Activated naive CD4-positive, alpha-beta T cell treated with anti-CD3 and anti-CD28 coated beads, Interleukin-2, amount 10 ng/mL, durations not matched to agents 7 days and 5 days (primary cell): ENCODE measurements at regions not wholly inside any gene's neighbourhood (a gene's known extent, or its start where the extent isn't known, plus 50 kb on each side); places are given as distances from the start of the nearest gene placed in this dataset.
"Not testable (repeated sequence)": the region's sequence is repeated elsewhere in the genome, so short reads cannot be mapped to it uniquely, and the experiment has no call there.

Experiments used
- CTCF ChIA-PET: fragments of 350-600 bp; sonication (Branson Sonifier 250); formaldehyde crosslinking; loops from one replicate; lab custom pipeline; 2021; ENCODE audit warnings: antibody characterized with exemption; lab: Charles Lee
- DNase-seq: peaks from one replicate; pipeline ENCODE4 v3.0.0-alpha.2; 2020
- H3K27ac Mint-ChIP-seq: one replicate; pipeline ENCODE4 v1.8.0; 2021; ENCODE audit warnings: mild to moderate bottlenecking, moderate library complexity, mixed read lengths
- H3K27me3 Mint-ChIP-seq: one replicate; pipeline ENCODE4 v1.8.0; 2021; ENCODE audit warnings: mild to moderate bottlenecking, mixed read lengths
- H3K36me3 Mint-ChIP-seq: one replicate; pipeline ENCODE4 v1.8.0; 2021; ENCODE audit warnings: mixed read lengths
- H3K4me1 Mint-ChIP-seq: one replicate; pipeline ENCODE4 v1.8.0; 2021; ENCODE audit warnings: mixed read lengths
- H3K4me3 Mint-ChIP-seq: one replicate; pipeline ENCODE4 v1.8.0; 2021; ENCODE audit warnings: mild to moderate bottlenecking, moderate library complexity, mixed read lengths
- H3K9me3 Mint-ChIP-seq: one replicate; pipeline ENCODE4 v1.8.0; 2021; ENCODE audit warnings: mixed read lengths

GRCh38 chr18:77329651-77330050, 80.0 kb downstream of the GALR1 start:
- H3K27me3 Mint-ChIP-seq, result no peaks in the 10 kb centered on the region
- H3K9me3 Mint-ChIP-seq, result no peaks in the 10 kb centered on the region
- H3K36me3 Mint-ChIP-seq, result no peaks in the 10 kb centered on the region
- CTCF ChIA-PET, result interaction anchor here (1.2 kb wide), 1 partner anchor 333 kb away, joined by 3 read pairs; no protein-coding TSS in a partner anchor
- no peak for DNase-seq
- no peak overlapping the region for H3K4me3 Mint-ChIP-seq
- H3K4me1 Mint-ChIP-seq, result no peaks in the 10 kb centered on the region
- H3K27ac Mint-ChIP-seq, result no peak overlapping the region

GRCh38 chr18:77334876-77335275, 85.2 kb downstream of the GALR1 start:
- no peak overlapping the region for H3K27ac Mint-ChIP-seq
- no peaks in the 10 kb centered on the region for H3K36me3 Mint-ChIP-seq
- CTCF ChIA-PET, result no interaction called here
- H3K9me3 Mint-ChIP-seq, result no peaks in the 10 kb centered on the region
- no peaks in the 10 kb centered on the region for H3K4me1 Mint-ChIP-seq
- no peak overlapping the region for H3K4me3 Mint-ChIP-seq
- no peak for DNase-seq
- peaks cover 33% of the 10 kb centered on the region for H3K27me3 Mint-ChIP-seq

DNA sequence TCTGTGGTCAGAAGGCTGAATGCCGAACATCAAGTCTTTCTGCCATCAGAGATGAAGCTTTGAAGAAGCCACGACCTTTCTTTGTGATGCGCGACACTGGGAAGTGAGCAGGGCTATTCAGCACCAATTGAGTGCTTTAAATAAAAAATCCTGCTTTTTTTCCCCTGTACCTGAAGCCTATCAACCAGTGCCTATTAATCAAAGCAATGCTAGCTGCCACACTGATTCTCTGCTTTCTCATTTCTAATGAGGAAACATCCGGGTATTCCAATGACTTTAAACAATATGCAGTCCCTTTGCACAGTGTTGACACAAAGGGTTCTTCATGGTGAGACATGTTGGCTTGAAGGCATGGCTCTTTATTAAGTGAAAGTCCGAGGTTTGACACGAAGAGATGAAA, 88.0 kb downstream of the GALR1 start:
- Mint-ChIP-seq H3K4me1 (no peaks in the 10 kb centered on the region), H3K27ac (no peak overlapping the region), H3K36me3 (no peaks in the 10 kb centered on the region), H3K9me3 (no peaks in the 10 kb centered on the region), H3K4me3 (no peak overlapping the region), H3K27me3 (peaks cover 33% of the 10 kb centered on the region)
- DNase-seq, result no peak
- CTCF ChIA-PET, result no interaction called here

- Mint-ChIP-seq H3K36me3 (no peaks in the 10 kb centered on the region), H3K9me3 (no peaks in the 10 kb centered on the region)
These were observed 89.4 kb downstream of the GALR1 start for GRCh38 chr18:77339093-77339492.

GRCh38 chr18:77339623-77340022, 90.0 kb downstream of the GALR1 start:
- H3K27me3 Mint-ChIP-seq, result peaks cover 33% of the 10 kb centered on the region
- no peaks in the 10 kb centered on the region for H3K9me3 Mint-ChIP-seq
- no peak for DNase-seq
- no peaks in the 10 kb centered on the region for H3K4me1 Mint-ChIP-seq
- no peak overlapping the region for H3K4me3 Mint-ChIP-seq
- CTCF ChIA-PET, result no interaction called here
- no peaks in the 10 kb centered on the region for H3K36me3 Mint-ChIP-seq
- H3K27ac Mint-ChIP-seq, result no peak overlapping the region

More at GRCh38 chr18:77339093-77339492, 89.4 kb downstream of the GALR1 start:
- Mint-ChIP-seq H3K4me1 (no peaks in the 10 kb centered on the region), H3K27me3 (peaks cover 33% of the 10 kb centered on the region), H3K4me3 (no peak overlapping the region), H3K27ac (no peak overlapping the region)
- CTCF ChIA-PET, result no interaction called here
- DNase-seq, result no peak

DNA sequence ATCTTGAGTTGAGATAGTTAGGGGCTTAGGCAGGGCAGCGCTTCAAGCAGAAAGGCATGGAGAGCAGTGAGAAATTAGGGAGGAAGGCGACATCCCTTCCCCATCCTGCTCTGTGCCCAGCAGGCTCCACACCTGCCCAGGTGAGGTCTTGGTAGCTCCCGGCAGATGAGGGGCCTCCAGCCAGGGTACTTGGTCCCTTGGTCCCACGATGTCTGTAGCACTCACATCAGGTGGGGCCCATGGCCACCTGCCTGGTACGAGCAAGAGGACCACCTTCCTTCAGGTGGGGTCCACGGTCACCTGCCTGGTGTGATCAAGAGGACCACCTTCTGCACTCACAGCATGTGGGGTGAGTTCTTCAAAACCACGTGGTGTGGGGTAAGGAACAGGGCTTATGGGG, 91.2 kb downstream of the GALR1 start:
- no peak for DNase-seq
- H3K4me1 Mint-ChIP-seq, result no peaks in the 10 kb centered on the region
- H3K36me3 Mint-ChIP-seq, result no peaks in the 10 kb centered on the region
- peaks cover 30% of the 10 kb centered on the region for H3K27me3 Mint-ChIP-seq
- CTCF ChIA-PET, result no interaction called here
- no peak overlapping the region for H3K4me3 Mint-ChIP-seq
- no peak overlapping the region for H3K27ac Mint-ChIP-seq
- H3K9me3 Mint-ChIP-seq, result no peaks in the 10 kb centered on the region

DNA sequence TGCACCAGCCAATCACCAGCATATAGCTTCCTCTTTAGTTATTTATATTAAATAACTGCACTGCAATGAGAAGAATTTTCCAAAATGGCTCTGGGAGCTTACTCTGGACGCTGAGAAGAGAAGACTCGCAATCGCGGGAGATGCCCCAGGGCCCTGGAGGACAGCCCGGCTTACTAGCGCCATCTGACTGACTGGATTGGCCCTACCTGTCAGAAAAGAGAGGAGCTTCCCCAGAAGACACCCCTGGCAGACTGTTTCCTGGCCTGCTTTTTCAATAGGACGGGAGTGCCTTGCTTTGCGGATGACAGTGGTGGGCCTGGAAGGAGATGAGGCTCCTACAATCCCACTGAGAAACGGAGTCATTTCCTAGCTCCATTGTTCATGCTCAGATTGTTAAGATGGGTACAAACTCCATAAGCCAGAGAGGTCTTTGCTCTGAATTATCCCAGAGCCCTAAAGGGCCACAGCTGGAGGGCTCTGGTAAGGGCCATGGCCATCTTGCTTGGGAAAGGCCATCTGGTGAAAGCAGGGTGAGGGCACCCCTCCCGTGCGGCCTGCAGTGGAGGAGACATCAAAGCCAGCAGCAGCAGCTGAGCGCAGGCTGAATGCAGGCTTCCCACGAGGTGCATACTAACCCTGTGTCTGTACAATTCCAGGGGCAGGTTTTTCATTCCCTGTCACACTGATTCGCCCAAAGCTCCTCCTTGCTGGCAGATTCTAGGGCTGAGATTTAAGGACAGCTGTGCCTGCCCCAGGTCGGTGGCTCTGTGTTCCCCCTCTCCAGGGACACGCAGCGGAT, 92.1 kb downstream of the GALR1 start:
- Mint-ChIP-seq H3K27me3 (peaks cover 21% of the 10 kb centered on the region), H3K36me3 (no peaks in the 10 kb centered on the region), H3K4me1 (no peaks in the 10 kb centered on the region), H3K4me3 (no peak overlapping the region), H3K27ac (no peak overlapping the region), H3K9me3 (no peaks in the 10 kb centered on the region)
- no peak for DNase-seq
- CTCF ChIA-PET, result no interaction called here

DNA sequence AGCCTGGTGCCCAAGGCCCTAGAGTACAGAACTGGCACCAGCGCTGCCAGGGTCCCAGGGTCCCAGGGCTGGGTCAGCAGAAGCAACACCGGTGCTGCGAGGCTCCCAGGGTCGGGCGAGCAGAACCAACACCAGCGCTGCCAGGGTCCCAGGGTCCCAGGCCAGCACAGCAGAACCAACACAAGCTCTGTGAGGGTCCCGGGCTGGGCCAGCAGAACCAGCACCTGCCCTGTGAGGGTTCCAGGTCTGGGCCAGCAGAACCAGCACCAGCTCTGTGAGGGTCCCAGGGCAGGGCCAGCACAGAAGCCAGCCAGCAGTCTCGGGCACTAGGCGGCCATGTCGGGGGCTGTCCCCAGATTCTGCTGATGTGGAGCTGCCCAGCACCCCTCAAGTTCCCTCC, 93.1 kb downstream of the GALR1 start:
- Mint-ChIP-seq H3K27ac (no peak overlapping the region), H3K27me3 (peaks cover 16% of the 10 kb centered on the region), H3K36me3 (no peaks in the 10 kb centered on the region), H3K9me3 (no peaks in the 10 kb centered on the region), H3K4me1 (no peaks in the 10 kb centered on the region), H3K4me3 (no peak overlapping the region)
- CTCF ChIA-PET, result no interaction called here
- DNase-seq, result no peak

DNA sequence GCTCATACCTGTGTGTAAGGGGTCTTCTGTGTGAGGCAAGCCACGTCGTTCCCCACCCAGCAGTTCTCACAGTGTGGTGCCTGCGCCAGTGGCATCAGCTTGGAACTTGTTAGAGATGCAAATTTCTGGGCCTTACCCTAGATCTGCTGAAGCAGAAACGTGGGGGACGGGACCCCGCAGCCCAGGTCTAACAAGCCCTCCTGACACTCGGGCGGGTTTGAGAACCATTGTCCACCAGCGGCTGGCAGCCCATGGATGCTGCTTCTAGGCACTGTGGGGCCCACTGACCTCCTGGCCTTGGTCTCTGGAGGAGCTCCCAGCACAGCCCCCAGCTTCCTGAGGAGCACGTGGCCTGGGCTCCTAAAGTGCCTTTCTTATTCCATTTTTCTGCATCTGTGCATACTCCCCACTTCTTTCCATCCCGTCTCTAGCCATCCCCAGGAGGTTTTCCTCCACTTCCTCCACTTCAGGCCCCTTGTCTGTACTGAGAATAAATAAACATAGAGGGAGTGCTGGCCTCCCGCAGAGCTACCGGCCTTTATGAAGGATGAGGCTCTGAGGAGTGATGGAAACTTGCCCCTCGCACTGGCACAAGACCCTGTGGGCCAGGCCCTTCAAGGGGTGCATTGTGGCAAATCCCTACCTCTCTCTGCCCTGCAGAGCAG, 94.3 kb downstream of the GALR1 start:
- Mint-ChIP-seq H3K27ac (no peak overlapping the region), H3K9me3 (no peaks in the 10 kb centered on the region), H3K4me1 (no peaks in the 10 kb centered on the region), H3K36me3 (no peaks in the 10 kb centered on the region), H3K27me3 (peaks cover 13% of the 10 kb centered on the region), H3K4me3 (no peak overlapping the region)
- CTCF ChIA-PET, result no interaction called here
- no peak for DNase-seq

DNA sequence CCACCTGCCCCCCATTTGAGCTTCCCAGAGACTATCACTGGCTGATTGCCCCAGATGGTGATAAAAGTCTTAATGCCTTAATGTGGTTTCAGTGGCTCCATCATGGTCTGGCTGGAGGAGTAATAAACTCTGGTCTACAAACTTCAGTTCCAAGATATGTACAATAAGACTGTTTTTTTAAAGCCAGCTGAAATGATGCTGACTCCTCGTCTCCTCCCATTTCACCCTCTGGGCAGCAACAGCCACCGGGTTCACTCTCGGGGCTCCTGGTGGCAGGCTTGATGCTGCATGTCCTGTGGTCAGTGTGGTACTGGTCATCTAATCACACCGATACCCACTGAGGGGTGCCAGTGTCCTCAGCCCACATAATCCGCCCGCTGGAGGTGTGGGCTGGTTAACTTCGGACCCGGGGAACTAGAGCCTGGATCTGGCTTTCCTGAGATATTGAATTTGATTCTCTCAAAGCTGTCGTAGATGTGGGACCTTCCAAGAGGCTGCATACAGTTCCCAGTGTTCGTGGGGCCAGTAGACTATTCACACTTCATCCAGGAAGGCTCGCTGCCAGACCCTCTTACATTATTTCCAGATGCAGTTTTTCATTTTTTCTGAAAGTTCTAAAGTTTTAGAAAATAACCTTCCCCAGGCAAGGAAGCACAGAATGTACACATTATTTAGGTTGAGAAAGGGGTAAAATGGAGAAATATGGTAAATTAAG, 95.3 kb downstream of the GALR1 start:
- no peak overlapping the region for H3K4me3 Mint-ChIP-seq
- no peaks in the 10 kb centered on the region for H3K9me3 Mint-ChIP-seq
- CTCF ChIA-PET, result no interaction called here
- H3K27me3 Mint-ChIP-seq, result peaks cover 7% of the 10 kb centered on the region
- DNase-seq, result no peak
- no peaks in the 10 kb centered on the region for H3K36me3 Mint-ChIP-seq
- H3K27ac Mint-ChIP-seq, result no peak overlapping the region
- no peaks in the 10 kb centered on the region for H3K4me1 Mint-ChIP-seq

- Mint-ChIP-seq H3K36me3 (no peaks in the 10 kb centered on the region), H3K27me3 (peaks cover 7% of the 10 kb centered on the region), H3K9me3 (peaks cover 6% of the 10 kb centered on the region), H3K4me3 (no peak overlapping the region), H3K27ac (no peak overlapping the region), H3K4me1 (peaks cover 8% of the 10 kb centered on the region)
- no peak for DNase-seq
- CTCF ChIA-PET, result no interaction called here
These were observed 96.7 kb downstream of the GALR1 start for GRCh38 chr18:77346208-77346810.

GRCh38 chr18:77353349-77353748, 103.7 kb downstream of the GALR1 start:
- H3K36me3 Mint-ChIP-seq, H3K27ac Mint-ChIP-seq, H3K9me3 Mint-ChIP-seq, DNase-seq, H3K4me3 Mint-ChIP-seq, CTCF ChIA-PET: not testable (repeated sequence)
- Mint-ChIP-seq H3K27me3 (peaks cover 17% of the 10 kb centered on the region), H3K4me1 (peaks cover 17% of the 10 kb centered on the region)

DNA sequence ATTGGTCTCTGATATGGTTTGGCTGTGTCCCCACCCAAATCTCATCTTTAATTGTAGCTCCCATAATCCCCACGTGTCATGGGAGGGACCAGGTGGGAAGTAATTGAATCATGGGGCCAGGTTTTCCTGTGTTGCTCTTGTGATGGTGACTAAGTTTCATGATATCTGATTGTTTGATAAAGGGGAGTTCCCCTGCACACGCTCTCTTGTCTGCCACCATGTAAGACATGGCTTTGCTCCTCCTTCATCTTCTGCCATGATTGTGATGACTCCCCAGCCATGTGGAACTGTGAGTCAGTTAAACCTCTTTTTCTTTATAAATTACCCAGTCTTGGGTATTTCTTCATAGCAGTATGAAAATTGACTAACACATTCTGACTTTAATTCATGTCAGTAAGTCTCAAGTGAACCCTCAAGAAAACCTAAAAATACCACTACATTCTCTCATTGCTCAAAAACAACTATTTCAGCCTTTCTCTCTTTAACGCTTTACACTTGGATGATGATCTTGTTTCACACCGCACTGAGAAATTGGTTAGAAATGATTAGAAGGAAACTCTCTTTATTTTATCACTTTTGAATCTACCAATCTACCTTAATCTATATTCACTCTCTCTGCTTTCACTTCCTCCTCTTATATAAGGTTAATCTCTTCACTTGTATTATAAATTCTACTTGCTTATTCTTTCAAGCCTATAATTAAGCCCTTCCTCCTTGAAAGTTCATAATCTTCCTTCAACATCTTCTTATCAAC, 110.1 kb downstream of the GALR1 start:
- Mint-ChIP-seq H3K4me1 (no peaks in the 10 kb centered on the region), H3K27ac (no peak overlapping the region), H3K36me3 (no peaks in the 10 kb centered on the region), H3K27me3 (peaks cover 4% of the 10 kb centered on the region), H3K4me3 (no peak overlapping the region), H3K9me3 (peaks cover 16% of the 10 kb centered on the region)
- CTCF ChIA-PET, result no interaction called here
- no peak for DNase-seq
